Thoracic aorta (tissue), 2 donors: ENCODE measurements at regions not wholly inside any gene's neighbourhood (a gene's known extent, or its start where the extent isn't known, plus 50 kb on each side); places are given as distances from the start of the nearest gene placed in this dataset.

ENCODE experiments used
- ATAC-seq: fragments of 150-250 bp; one replicate; pipeline ENCODE4 v1.8.0; 2017; ENCODE audit warnings: low read depth; ENCODE audit not compliant: insufficient number of reproducible peaks, low FRiP score
- DNase-seq: peaks from one replicate; pipeline ENCODE4 v3.0.0-alpha.2; 2020; ENCODE audit warnings: low spot score
- H3K27ac ChIP-seq, 2 donors: fragments of 200-600 bp; sonication (generic); 1 replicate in 1 of 2; 2 replicates in 1 of 2; pipeline ENCODE4 v1.5.1; 2016; ENCODE audit warnings: mild to moderate bottlenecking in 2 of 2, moderate library complexity in 2 of 2
- H3K27me3 ChIP-seq: fragments of 200-600 bp; sonication (generic); replicated peaks from 2 replicates; pipeline ENCODE4 v1.6.0; 2016; ENCODE audit warnings: mild to moderate bottlenecking; ENCODE audit not compliant: insufficient read depth
- H3K36me3 ChIP-seq: fragments of 200-600 bp; sonication (generic); one replicate; pipeline ENCODE4 v1.5.1; 2016
- H3K4me1 ChIP-seq, 2 donors: fragments of 200-600 bp; sonication (generic); 1 replicate in 1 of 2; 2 replicates in 1 of 2; pipeline versions ENCODE4 v1.5.1 to v1.6.0; 2016; ENCODE audit warnings: low read depth in 2 of 2, mild to moderate bottlenecking in 1 of 2; ENCODE audit not compliant: control insufficient read depth in 1 of 2
- H3K4me3 ChIP-seq: fragments of 200-600 bp; sonication (generic); 2 replicates; pipeline ENCODE4 v1.5.1; 2016; ENCODE audit warnings: mild to moderate bottlenecking
- H3K9me3 ChIP-seq: fragments of 200-600 bp; sonication (generic); 2 replicates; pipeline ENCODE4 v1.5.1; 2016
- TF ChIP-seq, protein P1 (sequence below): fragments of 200-600 bp; sonication (generic); IDR thresholded peaks from one replicate; pipeline ENCODE4 v1.5.1; 2019; ENCODE audit warnings: antibody characterized with exemption

DNA sequence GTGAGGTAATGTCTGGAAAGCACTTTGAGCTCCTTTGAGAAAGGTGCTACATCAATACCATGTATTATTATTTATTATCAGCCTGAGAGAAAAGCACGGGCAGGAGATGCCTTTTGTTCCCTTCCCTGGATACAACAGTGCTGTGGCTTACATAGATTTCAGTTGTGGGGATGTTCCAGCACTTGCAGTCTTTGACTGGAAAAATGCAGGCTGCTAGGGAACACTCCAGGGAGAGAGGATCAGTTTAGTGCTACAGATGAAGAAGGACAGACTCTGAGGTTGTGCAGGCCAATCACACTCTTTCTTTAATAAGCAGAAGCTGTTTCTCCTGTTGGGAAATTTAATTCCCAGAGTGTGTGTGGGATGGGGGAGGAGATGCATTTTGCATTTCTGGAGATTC is 94.5 kb upstream of the OBI1 start:
- Histone ChIP-seq H3K36me3 (no peaks in the 10 kb centered on the region), H3K4me3 (no peak overlapping the region), H3K4me1 (no peaks in the 10 kb centered on the region), H3K27me3 (no peaks in the 10 kb centered on the region), H3K27ac (no peak overlapping the region), H3K9me3 (no peaks in the 10 kb centered on the region)
- ATAC-seq (no peak), DNase-seq (no peak)
- TF ChIP-seq, protein P1, sequence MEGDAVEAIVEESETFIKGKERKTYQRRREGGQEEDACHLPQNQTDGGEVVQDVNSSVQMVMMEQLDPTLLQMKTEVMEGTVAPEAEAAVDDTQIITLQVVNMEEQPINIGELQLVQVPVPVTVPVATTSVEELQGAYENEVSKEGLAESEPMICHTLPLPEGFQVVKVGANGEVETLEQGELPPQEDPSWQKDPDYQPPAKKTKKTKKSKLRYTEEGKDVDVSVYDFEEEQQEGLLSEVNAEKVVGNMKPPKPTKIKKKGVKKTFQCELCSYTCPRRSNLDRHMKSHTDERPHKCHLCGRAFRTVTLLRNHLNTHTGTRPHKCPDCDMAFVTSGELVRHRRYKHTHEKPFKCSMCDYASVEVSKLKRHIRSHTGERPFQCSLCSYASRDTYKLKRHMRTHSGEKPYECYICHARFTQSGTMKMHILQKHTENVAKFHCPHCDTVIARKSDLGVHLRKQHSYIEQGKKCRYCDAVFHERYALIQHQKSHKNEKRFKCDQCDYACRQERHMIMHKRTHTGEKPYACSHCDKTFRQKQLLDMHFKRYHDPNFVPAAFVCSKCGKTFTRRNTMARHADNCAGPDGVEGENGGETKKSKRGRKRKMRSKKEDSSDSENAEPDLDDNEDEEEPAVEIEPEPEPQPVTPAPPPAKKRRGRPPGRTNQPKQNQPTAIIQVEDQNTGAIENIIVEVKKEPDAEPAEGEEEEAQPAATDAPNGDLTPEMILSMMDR, result no peak

- TF ChIP-seq, protein P1, result no peak
- H3K27me3 ChIP-seq, result no peaks in the 10 kb centered on the region
- H3K36me3 ChIP-seq, result no peaks in the 10 kb centered on the region
- DNase-seq (no peak), ATAC-seq (no peak)
- no peaks in the 10 kb centered on the region for H3K9me3 ChIP-seq
- no peaks in the 10 kb centered on the region for H3K4me1 ChIP-seq
- H3K4me3 ChIP-seq, result no peak overlapping the region
- H3K27ac ChIP-seq, result no peak overlapping the region
Observed at GRCh38 chr13:78750735-78751134, 91.8 kb upstream of the OBI1 start.

GRCh38 chr13:78743973-78744372 is 85.0 kb upstream of the OBI1 start:
- Histone ChIP-seq H3K4me1 (no peaks in the 10 kb centered on the region), H3K27me3 (no peaks in the 10 kb centered on the region), H3K36me3 (no peaks in the 10 kb centered on the region), H3K9me3 (no peaks in the 10 kb centered on the region), H3K4me3 (no peak overlapping the region), H3K27ac (no peak overlapping the region)
- TF ChIP-seq, protein P1, result no peak
- DNase-seq, result no peak
- ATAC-seq, result no peak

DNA sequence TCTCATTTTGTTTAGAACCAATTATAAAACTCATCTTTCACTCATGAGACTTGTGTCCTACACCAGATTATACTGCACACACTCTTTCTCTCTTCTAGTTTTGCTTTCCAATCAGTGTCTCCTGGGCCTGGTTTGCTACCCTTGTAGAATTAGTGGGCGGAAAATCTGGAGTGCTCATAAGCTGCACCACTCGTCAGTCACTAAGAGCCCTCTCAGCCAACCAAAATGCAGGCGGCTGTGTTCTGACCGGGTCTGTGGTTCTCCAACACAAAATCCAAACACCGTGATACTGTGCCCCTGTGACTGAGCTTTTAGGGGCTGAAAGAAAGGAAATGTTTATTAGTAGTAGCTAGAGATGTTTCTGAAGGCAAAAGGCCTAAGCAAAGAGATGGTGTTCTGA is 83.7 kb upstream of the OBI1 start:
- ATAC-seq (no peak), DNase-seq (no peak)
- Histone ChIP-seq H3K36me3 (no peaks in the 10 kb centered on the region), H3K9me3 (no peaks in the 10 kb centered on the region), H3K27ac (no peak overlapping the region), H3K27me3 (no peaks in the 10 kb centered on the region), H3K4me3 (no peak overlapping the region), H3K4me1 (no peaks in the 10 kb centered on the region)
- TF ChIP-seq, protein P1, result no peak

DNA sequence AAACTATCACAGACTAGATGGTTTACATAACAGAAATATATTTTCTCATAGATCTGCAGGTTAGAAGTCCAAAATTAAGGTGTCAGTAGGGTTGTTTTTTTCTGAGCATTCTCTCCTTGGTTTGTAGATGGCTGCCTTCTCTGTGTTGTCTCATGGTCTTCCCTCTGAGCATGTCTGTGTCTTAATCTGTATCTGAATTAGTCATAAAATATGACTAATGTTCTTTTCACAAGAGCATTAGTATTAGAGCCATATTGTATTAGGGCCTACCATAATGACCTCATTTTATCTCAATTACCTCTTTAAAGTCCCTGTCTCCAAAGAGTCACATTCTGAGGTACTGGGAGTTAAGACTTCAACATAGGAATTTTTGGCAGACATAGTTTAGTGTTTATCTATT is 77.2 kb upstream of the OBI1 start:
- no peaks in the 10 kb centered on the region for H3K9me3 ChIP-seq
- H3K27me3 ChIP-seq, result no peaks in the 10 kb centered on the region
- no peak for DNase-seq
- H3K4me3 ChIP-seq, result no peak overlapping the region
- TF ChIP-seq, protein P1, result no peak
- H3K4me1 ChIP-seq, result no peaks in the 10 kb centered on the region
- ATAC-seq, result no peak
- H3K27ac ChIP-seq, result no peak overlapping the region
- H3K36me3 ChIP-seq, result no peaks in the 10 kb centered on the region
